GM18511 (cell line): ENCODE measurements at regions not wholly inside any gene's neighbourhood (a gene's known extent, or its start where the extent isn't known, plus 50 kb on each side); places are given as distances from the start of the nearest gene placed in this dataset.
"Not testable (repeated sequence)": the region's sequence is repeated elsewhere in the genome, so short reads cannot be mapped to it uniquely, and the experiment has no call there.

Experiments used
- ATAC-seq: cut with Tn5 transposase; IDR thresholded peaks from one replicate; pipeline ENCODE4 v1.9.1; 2021; ENCODE audit warnings: mild to moderate bottlenecking, moderate library complexity; ENCODE audit not compliant: unreplicated experiment

GRCh38 chr1:69070660-69071373, 496.9 kb upstream of the LRRC7 start:
- ATAC-seq = no peak

DNA sequence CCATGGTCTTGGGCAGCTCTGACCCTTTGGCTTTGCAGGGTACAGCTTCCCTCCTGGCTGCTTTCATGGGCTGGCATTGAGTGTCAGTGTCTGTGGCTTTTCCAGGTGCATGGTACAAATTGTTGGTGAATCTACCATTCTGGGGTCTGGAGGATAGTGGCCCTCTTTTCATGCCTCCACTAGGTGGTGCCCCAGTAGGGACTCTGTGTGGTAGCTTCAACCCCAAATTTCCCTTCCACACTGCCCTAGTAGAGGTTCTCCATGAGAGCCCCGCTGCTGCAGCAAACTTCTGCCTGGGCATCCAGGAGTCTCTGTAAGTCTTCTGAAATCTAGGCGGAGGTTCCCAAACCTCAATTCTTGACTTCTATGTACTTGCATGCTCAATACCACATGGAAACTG, 494.5 kb upstream of the LRRC7 start:
- no peak for ATAC-seq

DNA sequence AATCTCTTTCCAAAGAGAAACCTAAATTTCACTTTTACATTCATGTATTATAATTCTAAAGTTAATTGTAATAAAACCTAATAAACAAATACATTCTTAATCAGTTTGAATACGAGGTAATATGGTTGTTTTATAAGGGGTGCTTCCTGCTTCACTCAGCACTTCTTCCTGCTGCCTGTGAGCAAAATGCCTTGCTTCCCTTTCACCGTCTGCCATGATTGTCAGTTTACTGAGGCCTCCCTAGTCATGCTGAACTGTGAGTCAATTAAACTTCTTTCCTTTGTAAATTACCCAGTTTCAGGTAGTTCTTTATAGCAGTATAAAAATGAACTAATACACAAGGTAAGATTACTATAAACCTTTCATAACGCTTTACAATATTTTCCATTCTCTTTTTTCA, 491.1 kb upstream of the LRRC7 start:
- no peak for ATAC-seq

GRCh38 chr1:69077198-69077597, 490.5 kb upstream of the LRRC7 start:
- ATAC-seq = no peak

- ATAC-seq = no peak
These were observed 490.1 kb upstream of the LRRC7 start for GRCh38 chr1:69077633-69078032.

DNA sequence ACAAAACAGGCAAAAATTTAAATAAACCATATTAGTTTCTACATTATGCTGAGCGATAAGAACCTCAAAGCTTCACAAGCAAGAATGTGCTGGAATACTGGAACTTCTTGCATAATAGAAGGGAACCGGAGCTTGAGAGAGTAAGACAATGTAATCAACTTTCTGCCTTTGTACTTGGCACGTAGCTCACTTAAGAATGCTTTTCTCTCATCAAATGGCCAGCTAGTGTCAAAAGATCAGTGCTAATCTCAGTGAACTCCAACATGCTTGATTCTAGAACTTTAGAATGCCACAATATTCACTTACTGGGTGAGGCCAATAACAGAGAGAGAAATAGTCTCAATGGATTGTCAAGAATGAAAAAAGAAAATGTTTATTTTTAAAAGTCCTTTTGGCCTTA, 486.1 kb upstream of the LRRC7 start:
- ATAC-seq = no peak

DNA sequence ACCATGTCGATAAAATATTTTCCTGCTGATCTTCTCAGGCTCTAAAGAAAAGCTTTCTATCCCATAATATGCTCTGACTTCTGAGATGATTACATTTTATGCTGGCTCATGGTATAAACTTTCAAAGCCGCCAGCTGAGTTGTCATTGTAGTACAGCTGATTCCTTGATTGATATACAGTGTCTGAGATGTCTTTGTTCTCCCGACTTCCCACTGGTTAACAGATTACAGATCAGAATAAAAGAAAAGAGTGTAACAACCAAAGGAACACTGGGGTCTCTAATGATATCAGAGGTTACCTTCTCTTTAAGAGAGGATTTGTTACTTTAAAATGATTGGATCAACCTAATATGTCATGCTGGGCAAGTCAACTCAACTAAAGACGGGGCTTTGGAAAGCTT, 485.4 kb upstream of the LRRC7 start:
- ATAC-seq = no peak

DNA sequence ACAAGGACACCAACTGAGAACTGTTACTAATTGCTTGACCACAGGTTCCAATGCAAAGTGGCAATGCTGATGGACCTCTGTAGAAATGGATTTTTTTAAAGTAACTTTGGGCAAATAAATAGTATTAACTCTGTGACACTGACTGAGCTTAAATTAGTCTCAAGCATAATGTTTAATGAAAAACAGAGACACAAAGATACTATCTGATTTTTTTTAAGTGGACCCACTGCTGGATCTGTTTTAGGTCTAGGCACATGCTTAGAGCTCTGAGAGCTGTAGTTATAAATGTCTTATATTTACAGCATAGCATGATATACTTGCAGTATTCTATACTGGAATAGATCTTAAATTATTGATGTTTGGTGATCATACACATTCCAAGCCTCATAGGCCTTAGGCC, 481.6 kb upstream of the LRRC7 start:
- no peak for ATAC-seq

DNA sequence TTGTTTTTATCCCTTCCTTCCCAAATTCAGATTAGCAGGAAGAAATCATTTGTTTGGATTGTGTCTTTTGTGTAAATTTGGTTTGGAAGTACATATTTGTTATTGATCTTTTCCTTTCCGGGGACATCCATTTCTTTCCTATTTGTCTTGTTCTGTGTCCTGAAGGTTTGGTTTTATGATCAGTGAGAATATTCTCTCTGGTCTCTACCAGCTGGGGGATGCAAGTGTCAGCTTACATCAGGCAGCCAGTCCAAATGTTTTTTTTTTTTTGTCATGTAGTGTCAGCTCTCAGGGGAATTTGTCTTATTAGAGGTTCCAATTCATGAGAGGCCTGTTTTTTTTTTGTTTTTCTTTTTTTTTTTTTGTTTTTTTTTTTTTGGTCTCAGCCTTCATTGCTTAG, 479.2 kb upstream of the LRRC7 start:
- ATAC-seq = no peak

- ATAC-seq = no peak
These were observed 477.6 kb upstream of the LRRC7 start for GRCh38 chr1:69090170-69090569.

- ATAC-seq = no peak
These were observed 477.0 kb upstream of the LRRC7 start for GRCh38 chr1:69090752-69091151.

DNA sequence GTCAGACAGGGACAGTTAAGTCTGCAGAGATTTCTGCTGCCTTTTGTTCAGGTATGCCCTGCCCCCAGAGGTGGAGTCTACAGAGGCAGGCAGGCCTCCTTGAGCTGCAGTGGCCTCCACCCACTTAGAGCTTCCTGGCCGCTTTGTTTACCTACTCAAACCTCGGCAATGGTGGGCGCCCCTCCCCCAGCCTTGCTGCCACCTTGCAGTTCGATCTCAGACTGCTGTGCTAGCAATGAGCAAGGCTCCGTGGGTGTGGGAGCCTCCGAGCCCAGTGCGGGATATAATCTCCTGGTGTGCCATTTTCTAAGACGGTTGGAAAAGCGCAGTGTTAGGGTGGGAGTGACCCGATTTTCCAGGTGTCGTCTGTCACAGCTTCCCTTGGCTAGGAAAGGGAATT, 465.7 kb upstream of the LRRC7 start:
- ATAC-seq = not testable (repeated sequence)

DNA sequence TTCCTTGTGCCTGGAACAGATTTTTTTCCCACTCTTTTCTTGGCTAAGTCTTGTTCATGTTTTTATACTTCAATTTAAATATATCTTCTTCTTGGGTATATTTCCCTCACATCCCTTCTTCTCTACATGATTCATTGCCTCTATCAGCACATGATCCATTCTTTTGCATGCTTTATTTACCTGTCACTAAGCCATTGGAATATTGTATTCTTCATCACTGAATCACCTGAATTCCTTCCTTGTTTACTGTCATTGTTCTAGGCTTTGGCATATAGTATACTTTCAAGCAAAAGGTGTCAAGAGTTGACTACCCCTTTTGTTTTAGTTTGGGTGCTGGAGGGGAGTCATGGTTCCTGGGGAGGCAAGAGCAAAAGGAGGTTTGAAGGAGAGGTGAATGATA, 464.5 kb upstream of the LRRC7 start:
- ATAC-seq = no peak

GRCh38 chr1:69103705-69104385, 463.9 kb upstream of the LRRC7 start:
- ATAC-seq = no peak

DNA sequence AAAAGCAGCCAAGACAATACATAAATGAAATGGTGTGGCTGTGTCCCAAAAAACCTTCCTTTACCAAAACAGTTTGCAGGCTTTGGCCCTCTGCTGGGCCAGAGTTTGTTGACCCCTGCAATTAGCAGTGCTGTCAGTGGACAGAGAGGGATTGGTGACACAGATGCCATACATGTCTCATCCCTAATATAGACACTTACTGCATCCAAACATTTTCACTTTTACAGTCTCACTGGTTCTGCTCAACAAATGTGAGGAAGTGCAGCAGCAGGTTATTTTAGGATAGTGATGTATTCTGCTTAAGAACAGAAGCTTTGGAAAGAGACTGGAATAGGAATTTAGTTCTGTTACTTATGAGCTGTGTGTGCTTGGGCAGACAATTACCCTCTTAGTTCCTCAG, 462.8 kb upstream of the LRRC7 start:
- no peak for ATAC-seq

DNA sequence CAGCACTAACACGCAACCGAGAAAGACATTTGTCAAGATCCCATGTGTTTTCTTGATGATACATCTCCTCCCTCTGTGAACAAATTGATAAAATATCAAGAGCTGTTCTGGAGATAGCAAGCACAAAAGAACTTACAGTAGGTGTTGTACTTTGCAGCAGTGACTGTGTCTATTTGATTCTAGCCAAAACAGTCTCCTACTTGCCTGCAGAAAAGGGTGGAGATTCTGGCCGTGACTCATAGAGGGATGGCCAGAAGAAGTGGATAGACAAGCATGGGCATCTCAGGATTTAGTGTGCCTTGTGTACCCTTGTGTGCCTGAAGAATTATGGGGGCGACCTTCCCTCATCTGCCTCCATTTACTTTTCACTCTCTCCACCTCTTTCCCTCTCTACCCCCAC, 458.4 kb upstream of the LRRC7 start:
- ATAC-seq = no peak

GRCh38 chr1:69110851-69111250, 456.9 kb upstream of the LRRC7 start:
- no peak for ATAC-seq

GRCh38 chr1:69120126-69120741, 447.5 kb upstream of the LRRC7 start:
- not testable (repeated sequence) for ATAC-seq

- ATAC-seq = no peak
These were observed 446.9 kb upstream of the LRRC7 start for GRCh38 chr1:69120817-69121216.

- ATAC-seq = no peak
These were observed 446.0 kb upstream of the LRRC7 start for GRCh38 chr1:69121723-69122122.

DNA sequence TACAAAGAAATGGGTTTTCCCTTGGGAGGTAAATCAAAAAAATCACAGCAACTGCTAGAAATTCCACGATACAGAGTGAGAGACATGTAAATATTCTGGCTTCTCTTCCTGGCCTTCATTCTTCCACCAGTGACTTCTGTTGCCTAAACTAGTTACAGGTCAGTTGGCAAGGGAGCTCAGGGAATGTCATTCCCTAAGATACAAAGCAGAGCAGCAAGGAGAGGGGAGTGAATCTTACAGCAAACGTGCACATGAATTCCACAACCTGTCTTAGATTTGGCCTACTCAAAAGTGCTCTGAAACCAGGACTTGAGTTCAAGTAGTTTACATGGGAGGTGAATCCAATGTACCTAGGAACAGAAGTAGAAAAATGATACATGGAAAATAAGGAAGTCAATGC, 445.3 kb upstream of the LRRC7 start:
- ATAC-seq = no peak

- ATAC-seq = no peak
These were observed 444.2 kb upstream of the LRRC7 start for GRCh38 chr1:69123486-69123885.
